Vagina (tissue), 2 donors: ENCODE measurements at regions not wholly inside any gene's neighbourhood (a gene's known extent, or its start where the extent isn't known, plus 50 kb on each side); places are given as distances from the start of the nearest gene placed in this dataset.

Experiments
- DNase-seq, 2 donors: peaks; one replicate each; pipeline ENCODE4 v3.0.0-alpha.2; 2017; ENCODE audit errors: extremely low spot score in 2 of 2
- H3K27ac ChIP-seq: fragments of 200-600 bp; sonication (generic); one replicate; pipeline ENCODE4 v1.5.1; 2019
- H3K27me3 ChIP-seq: fragments of 200-600 bp; sonication (generic); one replicate; pipeline ENCODE4 v1.5.1; 2019
- H3K36me3 ChIP-seq, 2 donors: fragments of 200-600 bp; sonication (generic); one replicate each; pipeline ENCODE4 v1.5.1; 2017 to 2019
- H3K4me1 ChIP-seq: fragments of 200-600 bp; sonication (generic); one replicate; pipeline ENCODE4 v1.5.1; 2019
- H3K4me3 ChIP-seq, 2 donors: fragments of 200-600 bp; sonication (generic); 1 replicate in 1 of 2; 2 replicates in 1 of 2; pipeline ENCODE4 v1.5.1; 2016 to 2019
- H3K9me3 ChIP-seq: fragments of 200-600 bp; sonication (generic); one replicate; pipeline ENCODE4 v1.5.1; 2019
- POLR2A ChIP-seq, 2 donors: fragments of 450-650 bp; IDR thresholded peaks; one replicate each; pipeline ENCODE4 v1.6.1; 2017; ENCODE audit warnings: antibody characterized with exemption in 2 of 2, mild to moderate bottlenecking in 2 of 2, moderate library complexity in 2 of 2
- POLR2AphosphoS5 ChIP-seq, 2 donors: sonication (generic); formaldehyde crosslinking; IDR thresholded peaks; one replicate each; pipeline ENCODE4 v1.9.0; 2017; ENCODE audit warnings: antibody characterized with exemption in 2 of 2, mild to moderate bottlenecking in 2 of 2, low read depth in 1 of 2; ENCODE audit not compliant: insufficient read depth in 1 of 2
- intact Hi-C: fragments of 100-400 bp; cut with DNase I; formaldehyde crosslinking; loops from one replicate; pipeline ENCODE4 v1.15.1; 2023
- TF ChIP-seq, protein P1 (sequence below), 3 experiments: fragments of 450-650 bp in 2 of 3; fragments of 200-600 bp in 1 of 3; sonication (generic) in 1 of 3; IDR thresholded peaks; one replicate each; pipeline ENCODE4 v1.5.1; 2017 to 2019; ENCODE audit warnings: antibody characterized with exemption in 3 of 3, mild to moderate bottlenecking in 2 of 3, moderate library complexity in 2 of 3

- Histone ChIP-seq H3K9me3 (no peaks in the 10 kb centered on the region), H3K27me3 (no peaks in the 10 kb centered on the region), H3K4me3 (no peak overlapping the region), H3K36me3 (no peaks in the 10 kb centered on the region), H3K27ac (no peak overlapping the region), H3K4me1 (no peaks in the 10 kb centered on the region)
- DNase-seq = no peak
- intact Hi-C loops = no loop called here
- TF ChIP-seq POLR2A (IDR thresholded peaks at IDR 0.05) = no peak
- TF ChIP-seq POLR2AphosphoS5 (IDR thresholded peaks at IDR 0.05; ENCODE audit: insufficient read depth in 1 of 2, low read depth in 1 of 2) = no peak
- TF ChIP-seq, protein P1, sequence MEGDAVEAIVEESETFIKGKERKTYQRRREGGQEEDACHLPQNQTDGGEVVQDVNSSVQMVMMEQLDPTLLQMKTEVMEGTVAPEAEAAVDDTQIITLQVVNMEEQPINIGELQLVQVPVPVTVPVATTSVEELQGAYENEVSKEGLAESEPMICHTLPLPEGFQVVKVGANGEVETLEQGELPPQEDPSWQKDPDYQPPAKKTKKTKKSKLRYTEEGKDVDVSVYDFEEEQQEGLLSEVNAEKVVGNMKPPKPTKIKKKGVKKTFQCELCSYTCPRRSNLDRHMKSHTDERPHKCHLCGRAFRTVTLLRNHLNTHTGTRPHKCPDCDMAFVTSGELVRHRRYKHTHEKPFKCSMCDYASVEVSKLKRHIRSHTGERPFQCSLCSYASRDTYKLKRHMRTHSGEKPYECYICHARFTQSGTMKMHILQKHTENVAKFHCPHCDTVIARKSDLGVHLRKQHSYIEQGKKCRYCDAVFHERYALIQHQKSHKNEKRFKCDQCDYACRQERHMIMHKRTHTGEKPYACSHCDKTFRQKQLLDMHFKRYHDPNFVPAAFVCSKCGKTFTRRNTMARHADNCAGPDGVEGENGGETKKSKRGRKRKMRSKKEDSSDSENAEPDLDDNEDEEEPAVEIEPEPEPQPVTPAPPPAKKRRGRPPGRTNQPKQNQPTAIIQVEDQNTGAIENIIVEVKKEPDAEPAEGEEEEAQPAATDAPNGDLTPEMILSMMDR (IDR thresholded peaks at IDR 0.05) = no peak
These were observed 749.5 kb downstream of the BRD1 start for GRCh38 chr22:49078076-49078710.

DNA sequence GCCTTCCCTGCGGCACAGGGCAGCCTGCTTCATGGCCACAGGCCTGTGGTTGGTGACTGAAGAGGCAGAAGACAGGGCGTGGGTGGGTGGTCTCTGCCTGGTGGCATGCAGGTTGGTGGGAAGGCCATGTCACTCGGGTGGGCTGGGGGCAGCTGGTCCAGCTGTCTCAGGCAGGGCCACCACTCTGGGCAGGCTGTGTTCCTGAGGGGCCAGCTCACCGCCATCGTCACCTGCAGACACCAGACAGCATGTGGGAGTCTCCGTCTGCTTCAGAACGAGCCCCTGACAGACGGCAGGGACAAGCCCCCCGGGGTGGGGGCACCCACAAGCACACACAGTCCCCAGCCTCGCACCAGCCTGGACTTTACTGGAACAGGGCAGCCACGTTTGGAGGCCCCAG, 750.1 kb downstream of the BRD1 start:
- no peak for TF ChIP-seq POLR2A (IDR thresholded peaks at IDR 0.05)
- TF ChIP-seq, protein P1 (IDR thresholded peaks at IDR 0.05) = no peak
- no peaks in the 10 kb centered on the region for H3K36me3 ChIP-seq
- H3K4me3 ChIP-seq = no peak overlapping the region
- H3K27ac ChIP-seq = no peak overlapping the region
- H3K27me3 ChIP-seq = no peaks in the 10 kb centered on the region
- H3K9me3 ChIP-seq = no peaks in the 10 kb centered on the region
- no peak for DNase-seq
- H3K4me1 ChIP-seq = no peaks in the 10 kb centered on the region
- intact Hi-C loops = no loop called here

- Histone ChIP-seq H3K4me1 (no peaks in the 10 kb centered on the region), H3K27me3 (no peaks in the 10 kb centered on the region), H3K4me3 (no peak overlapping the region), H3K36me3 (no peaks in the 10 kb centered on the region), H3K9me3 (no peaks in the 10 kb centered on the region), H3K27ac (no peak overlapping the region)
- TF ChIP-seq, protein P1 (IDR thresholded peaks at IDR 0.05) = no peak
- no peak for TF ChIP-seq POLR2A (IDR thresholded peaks at IDR 0.05)
- TF ChIP-seq POLR2AphosphoS5 (IDR thresholded peaks at IDR 0.05; ENCODE audit: insufficient read depth in 1 of 2, low read depth in 1 of 2) = no peak
- no peak for DNase-seq
- intact Hi-C loops = no loop called here
These were observed 750.7 kb downstream of the BRD1 start for GRCh38 chr22:49077036-49077393.

GRCh38 chr22:49076300-49077035, 751.2 kb downstream of the BRD1 start:
- Histone ChIP-seq H3K27me3 (no peaks in the 10 kb centered on the region), H3K27ac (no peak overlapping the region), H3K9me3 (no peaks in the 10 kb centered on the region), H3K36me3 (no peaks in the 10 kb centered on the region), H3K4me3 (no peak overlapping the region), H3K4me1 (no peaks in the 10 kb centered on the region)
- intact Hi-C loops = no loop called here
- TF ChIP-seq POLR2A (IDR thresholded peaks at IDR 0.05) = no peak
- DNase-seq = no peak

- H3K4me1 ChIP-seq = no peaks in the 10 kb centered on the region
- DNase-seq = no peak
- intact Hi-C loops = no loop called here
- H3K9me3 ChIP-seq = no peaks in the 10 kb centered on the region
- H3K4me3 ChIP-seq = no peak overlapping the region
- H3K36me3 ChIP-seq = no peaks in the 10 kb centered on the region
- no peak for TF ChIP-seq POLR2AphosphoS5 (IDR thresholded peaks at IDR 0.05; ENCODE audit: insufficient read depth in 1 of 2, low read depth in 1 of 2)
- TF ChIP-seq, protein P1 (IDR thresholded peaks at IDR 0.05) = no peak
- no peak for TF ChIP-seq POLR2A (IDR thresholded peaks at IDR 0.05)
- no peak overlapping the region for H3K27ac ChIP-seq
- H3K27me3 ChIP-seq = no peaks in the 10 kb centered on the region
These were observed 752.5 kb downstream of the BRD1 start for GRCh38 chr22:49075150-49075549.
